NOMO-1 treated with dmso at 0.1 percent for 144 hours (cell line): ENCODE measurements at regions not wholly inside any gene's neighbourhood (a gene's known extent, or its start where the extent isn't known, plus 50 kb on each side); places are given as distances from the start of the nearest gene placed in this dataset.
"Not testable (repeated sequence)": the region's sequence is repeated elsewhere in the genome, so short reads cannot be mapped to it uniquely, and the experiment has no call there.

Experiments
- DNase-seq: peaks from one replicate; lab custom pipeline; 2025; ENCODE audit not compliant: unreplicated experiment; lab: John Stamatoyannopoulos, UW

DNA sequence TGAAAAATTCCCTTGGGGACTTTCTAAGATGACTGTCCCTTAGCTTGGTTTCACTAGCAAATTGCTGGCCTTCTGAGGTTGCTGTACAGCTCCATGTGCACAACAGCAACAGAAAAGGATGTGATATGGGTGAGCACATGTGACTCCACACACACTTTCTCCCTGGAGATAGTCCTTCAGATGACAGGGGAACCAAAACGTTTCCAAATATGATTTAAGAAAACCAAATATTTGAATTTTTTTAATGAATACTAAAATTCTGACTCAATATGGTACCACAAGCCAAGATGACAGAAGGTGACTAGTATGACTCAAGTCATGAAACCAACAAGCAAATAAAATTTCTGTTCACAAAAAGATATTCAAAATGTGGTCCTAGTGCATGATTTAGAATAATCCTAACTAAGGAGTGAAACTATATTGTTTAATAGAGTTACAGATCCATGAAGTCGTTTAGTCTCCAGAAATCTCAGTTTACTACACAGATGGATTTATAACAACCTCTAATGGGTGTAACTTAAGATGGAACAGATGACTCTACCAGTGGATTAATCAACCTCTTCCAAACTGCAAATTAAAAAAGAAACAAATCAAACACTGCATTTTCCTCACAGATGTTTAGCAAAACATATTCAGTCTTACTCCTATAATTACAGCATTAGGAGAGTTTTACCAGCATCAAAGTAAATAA is 144.8 kb upstream of the PIK3R1 start:
- DNase-seq = no peak

DNA sequence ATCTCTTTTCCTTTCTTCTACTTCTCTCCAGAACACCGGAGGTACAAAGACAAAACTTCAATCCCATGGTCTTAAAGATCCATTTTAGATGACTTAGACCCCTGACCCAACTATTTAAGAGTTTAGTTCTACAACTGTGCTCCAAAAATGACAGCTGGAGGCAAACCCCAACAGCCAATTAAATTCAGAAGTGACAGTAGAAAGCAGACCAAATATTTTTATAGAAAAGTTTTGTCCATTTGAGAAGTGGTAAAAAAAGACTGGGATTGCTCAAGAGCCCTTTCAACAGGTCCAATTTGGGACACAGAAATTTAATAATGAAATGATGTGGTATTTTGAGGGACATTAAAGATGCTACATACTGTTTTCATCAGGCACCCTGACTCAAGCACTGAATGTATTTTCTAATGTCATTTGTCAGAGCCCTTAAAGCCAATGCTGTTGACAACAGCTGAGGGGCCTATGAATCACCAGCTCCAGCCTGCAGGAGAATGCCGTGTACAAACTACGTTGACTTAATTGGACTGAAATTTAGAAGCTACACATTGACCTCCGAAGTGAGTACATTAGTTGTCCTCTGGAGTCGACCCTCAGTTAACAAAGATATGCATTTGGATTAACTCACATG is 147.5 kb upstream of the PIK3R1 start:
- no peak for DNase-seq

DNA sequence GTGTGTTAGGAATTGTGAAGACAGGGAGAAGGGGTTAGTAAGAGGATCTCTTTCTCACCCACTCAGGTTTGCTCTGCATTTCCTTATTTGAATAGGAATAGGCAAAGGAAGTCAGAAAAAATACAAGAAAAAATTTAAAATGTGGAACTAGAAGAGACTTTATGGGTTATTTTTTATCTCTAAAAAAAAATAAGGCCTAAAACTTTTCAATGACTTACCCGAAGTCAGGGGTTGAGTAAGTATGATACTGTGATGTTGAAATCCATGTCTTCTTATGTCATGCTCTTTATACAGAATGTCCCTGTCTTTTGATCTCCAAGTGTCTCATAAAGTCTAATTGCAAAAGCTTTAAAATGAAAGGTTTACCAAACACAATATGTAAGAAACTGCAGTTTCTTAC is 148.3 kb upstream of the PIK3R1 start:
- DNase-seq = no peak

GRCh38 chr5:68066277-68066955 is 149.1 kb upstream of the PIK3R1 start:
- no peak for DNase-seq

GRCh38 chr5:68065321-68065720 is 150.2 kb upstream of the PIK3R1 start:
- not testable (repeated sequence) for DNase-seq

DNA sequence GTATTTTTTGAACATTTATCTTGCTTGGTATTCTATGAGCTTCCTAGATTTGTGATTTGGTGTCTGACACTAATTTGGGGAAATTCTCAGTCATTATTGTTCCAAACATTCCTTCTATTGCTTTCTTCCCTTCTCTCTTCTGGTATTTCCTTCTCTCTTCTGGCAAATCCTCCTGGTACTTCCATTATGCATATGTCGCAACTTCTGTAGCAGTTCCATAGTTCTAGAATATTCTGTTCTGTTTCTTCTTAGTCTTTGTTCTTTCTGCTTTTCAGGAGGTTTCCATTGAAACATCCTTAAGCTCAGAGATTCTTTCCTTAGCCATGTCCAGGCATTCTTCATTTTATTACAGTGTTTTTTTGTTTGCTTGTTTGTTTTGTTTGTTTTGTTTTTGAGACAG is 155.2 kb upstream of the PIK3R1 start:
- no peak for DNase-seq

DNA sequence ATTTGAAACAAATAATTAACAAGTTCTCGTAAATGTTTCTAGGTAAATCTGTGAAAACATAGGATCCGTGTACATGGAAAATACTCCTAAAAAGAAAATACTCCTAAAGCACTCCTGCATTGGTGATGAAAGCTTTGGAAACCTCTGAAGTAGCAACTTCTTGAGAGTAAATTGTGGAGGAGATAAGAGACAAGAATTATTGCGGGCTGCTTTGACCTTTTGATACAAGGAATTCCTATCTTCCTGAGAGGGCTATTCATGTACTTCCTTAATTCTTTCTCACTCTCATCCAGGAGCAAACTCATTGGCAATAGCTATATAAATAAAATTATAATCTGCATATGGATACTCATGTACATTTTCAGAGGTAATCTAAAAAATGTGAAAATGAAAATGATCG is 158.4 kb upstream of the PIK3R1 start:
- no peak for DNase-seq

GRCh38 chr5:68055686-68056085 is 159.9 kb upstream of the PIK3R1 start:
- no peak for DNase-seq

DNA sequence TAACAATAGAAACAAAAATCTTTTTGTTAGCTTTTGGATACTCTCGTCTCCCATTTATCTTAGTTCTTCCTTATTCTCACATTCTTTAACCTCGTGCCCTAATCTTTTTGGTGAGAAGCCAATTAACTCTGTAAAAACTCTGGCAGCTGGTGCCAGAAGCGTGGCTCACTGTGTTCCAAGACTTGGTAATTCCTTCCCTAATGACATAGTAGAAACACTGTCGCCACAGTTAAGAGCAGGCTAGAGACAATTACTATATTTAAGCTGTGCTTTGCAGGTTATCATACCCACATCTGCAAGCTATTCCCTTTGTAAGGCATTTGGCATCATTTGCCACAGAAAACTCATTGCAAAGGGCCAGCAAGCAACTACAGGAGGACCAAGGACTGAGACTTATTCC is 160.9 kb upstream of the PIK3R1 start:
- DNase-seq = no peak

DNA sequence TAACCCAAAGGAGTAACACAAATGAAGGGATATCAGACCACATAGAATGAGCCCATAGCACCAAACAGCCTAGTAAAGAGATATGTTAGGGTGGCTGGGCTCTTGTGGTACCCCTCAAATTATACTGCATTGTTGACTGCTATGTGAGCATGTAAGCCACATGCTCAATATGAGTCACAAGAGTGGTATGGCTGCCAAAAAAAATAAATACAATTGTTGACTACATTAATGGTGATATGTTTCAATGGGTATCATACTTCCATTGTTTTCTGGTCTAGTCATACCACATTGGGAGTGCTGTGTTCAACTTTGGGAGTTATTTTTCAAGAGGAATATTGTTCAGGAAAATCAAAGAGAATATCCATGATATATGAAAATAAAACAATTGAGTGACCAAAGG is 162.4 kb upstream of the PIK3R1 start:
- DNase-seq = no peak

DNA sequence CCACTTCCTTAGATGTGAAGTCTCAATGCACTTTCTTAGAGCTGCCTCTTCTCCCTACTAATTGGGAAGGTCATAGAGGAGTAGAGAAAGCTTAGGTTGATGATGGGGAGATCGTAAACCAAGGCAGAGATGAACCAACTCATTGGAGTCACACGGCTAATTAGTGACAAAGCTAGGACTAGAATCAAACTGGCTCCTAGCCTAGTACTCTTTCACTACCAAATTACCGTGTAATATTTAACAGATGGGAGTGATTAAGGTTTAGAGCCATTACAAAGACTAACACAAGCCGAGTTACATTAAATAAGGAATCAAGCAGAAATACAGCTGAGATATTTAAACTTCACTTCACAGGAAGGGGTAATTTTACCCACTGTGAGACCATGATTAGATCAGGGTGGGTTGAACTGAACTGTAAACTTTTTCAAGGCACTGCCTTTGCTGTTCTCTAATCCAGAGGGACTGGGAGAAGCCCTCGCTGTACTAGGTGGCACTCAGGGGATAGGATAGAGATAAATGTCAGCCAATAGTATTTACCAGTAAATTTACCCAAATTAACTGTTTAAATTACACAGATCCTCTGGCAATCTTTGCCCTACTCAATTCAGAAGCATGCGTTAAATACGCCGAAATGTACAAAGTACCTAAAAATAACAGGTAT is 166.4 kb upstream of the PIK3R1 start:
- no peak for DNase-seq

DNA sequence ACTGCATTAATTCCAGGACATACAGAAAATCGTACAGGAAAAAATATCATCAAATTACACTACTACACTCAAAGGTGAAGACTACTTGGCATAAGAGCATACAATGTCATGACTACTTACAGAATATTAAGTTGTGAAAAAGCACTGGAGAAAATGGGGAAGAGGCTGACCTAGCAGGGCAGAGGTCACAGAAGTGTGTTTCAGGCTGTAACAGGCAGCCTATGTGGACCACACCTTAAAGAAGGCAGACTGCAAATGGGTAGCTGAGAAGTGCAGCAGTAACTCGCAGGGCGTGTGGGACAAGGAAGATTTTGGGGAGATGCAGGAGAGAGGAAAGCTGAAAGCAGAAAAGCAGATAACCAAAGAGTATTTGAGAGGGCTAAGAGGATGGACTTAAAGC is 167.0 kb upstream of the PIK3R1 start:
- DNase-seq = no peak

DNA sequence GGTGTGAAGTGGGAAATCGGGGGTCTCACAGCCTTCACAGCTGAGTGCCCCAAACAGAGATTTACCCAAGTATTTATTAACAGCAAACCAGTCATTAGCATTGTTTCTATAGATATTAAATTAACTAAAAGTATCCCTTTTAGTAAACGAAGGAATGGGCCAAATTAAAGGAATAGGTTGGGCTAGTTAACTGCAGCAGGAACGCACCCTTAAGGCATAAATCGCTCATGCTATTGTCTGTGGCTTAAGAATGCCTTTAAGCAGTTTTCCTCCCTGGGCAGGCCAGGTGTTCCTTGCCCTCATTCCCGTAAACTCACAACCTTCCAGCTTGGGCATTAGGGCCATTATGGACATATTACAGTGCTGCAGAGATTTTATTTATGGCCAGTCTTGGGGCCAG is 167.5 kb upstream of the PIK3R1 start:
- not testable (repeated sequence) for DNase-seq

DNA sequence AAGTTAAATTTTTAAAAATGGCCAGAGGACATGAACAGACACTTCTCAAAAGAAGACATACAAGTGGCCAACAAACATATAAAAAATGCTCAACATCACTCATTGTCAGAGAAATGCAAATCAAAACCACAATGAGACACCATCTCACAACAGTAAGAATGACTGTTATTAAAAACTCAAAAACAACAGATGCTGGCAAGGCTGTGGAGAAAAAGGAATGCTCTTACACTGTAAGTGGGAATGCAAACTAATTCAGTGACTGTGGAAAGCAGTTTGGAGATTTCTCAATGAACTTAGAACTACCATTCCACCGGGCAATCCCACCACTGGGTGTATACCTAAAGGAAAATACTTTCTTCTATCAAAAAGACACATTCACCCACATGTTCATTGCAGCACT is 168.5 kb upstream of the PIK3R1 start:
- DNase-seq = no peak

DNA sequence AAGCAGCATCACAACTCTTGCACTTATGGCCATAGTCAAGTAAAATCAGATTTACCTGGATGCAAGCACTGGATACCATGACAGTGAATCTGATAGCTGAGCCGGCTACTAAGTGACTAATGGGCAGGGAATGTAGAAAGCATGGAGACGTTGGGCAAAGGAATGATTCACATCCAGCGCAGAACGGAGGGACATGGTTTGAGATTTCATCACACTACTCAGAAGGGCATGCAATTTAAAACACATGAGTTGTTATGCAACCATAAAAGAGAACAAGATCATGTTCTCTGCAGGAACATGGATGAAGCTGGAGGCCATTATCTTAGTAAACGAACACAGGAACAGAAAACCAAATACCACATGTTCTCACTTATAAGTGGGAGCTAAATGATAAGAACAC is 169.1 kb upstream of the PIK3R1 start:
- peak; percentile 61 for DNase-seq

DNA sequence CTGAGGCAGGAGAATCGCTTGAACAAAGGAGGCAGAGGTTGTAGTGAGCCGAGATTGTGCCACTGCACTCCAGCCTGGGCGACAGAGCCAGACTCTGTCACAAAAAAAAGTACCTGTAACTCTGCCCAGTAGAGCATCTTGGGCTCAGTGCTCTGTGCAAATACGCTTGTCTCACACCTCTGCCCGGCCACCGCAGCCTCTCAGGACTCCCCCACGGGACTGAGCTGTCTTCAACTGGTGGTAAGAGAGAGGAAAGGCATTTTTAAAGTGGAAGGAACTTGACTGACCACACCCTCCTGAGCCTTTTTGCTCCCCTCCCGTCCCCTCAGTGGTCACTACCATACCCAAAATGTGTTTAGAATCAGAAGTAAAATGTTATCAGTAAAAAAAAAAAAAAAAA is 174.3 kb upstream of the PIK3R1 start:
- peak; percentile 36 for DNase-seq

DNA sequence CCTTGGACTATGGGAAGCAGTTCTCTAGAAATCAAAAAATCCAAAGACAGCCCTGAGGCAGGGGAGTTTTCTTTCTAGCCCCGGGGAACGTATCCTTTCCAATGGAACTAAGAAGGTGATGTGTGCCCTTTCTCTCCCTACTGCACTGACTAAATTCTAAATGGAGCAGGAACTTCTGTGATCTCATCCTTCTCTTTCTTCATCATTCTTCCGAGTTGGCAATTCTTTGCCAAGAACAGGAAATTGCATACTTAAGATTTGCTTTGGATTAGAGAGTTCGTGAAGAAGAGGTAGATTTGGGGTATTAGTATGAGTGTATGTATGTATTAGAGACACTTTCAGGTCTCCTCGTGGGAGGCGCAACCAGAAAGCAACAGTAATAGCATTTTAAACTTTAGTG is 178.0 kb upstream of the PIK3R1 start:
- no peak for DNase-seq

DNA sequence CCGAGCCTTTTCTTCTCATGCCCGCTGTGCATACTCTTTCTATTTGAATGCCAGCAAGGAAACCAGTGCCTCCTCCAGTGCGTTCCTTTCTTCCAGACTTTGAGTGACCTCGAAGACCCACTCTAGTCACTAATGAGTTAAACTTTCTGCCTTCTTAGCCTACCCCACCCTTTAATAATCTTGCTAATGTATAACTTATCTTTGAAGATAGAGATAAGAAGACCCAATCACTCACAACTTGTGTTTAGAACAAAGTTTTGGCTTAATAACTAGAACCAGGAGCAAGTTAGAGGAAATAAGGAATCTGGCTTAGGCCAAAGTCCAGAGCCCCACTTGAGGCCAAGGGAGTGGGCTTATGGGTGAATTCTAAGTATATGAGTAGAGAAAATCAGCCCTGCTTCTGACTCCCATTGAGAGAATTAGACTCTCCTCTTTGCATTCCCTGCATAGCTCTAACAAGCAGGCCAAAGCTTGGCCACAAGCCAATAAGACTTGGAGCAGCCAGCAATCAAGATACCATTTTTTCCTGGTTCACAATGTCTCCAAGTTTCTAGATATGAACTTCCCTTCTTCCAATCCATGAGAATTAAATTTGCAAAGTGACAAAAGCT is 181.5 kb upstream of the PIK3R1 start:
- no peak for DNase-seq

DNA sequence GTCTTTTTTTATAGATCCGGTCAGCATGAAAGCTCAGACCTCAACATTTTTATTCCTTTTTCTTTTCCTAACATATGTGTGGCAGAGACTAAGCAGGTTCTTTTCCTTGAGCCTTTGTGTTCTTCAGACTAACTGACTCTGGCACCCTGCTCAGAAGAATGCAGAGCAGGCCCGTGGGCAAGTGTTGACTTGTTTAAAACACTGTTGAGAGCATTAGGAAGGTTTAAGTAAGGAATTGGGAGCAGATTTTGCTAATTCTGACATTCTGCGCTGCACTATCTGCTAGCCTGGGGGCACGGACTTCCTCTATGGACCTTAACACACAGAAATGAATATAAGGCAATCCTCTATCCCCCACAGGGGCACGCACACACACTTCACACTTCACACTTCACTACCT is 182.5 kb upstream of the PIK3R1 start:
- no peak for DNase-seq

DNA sequence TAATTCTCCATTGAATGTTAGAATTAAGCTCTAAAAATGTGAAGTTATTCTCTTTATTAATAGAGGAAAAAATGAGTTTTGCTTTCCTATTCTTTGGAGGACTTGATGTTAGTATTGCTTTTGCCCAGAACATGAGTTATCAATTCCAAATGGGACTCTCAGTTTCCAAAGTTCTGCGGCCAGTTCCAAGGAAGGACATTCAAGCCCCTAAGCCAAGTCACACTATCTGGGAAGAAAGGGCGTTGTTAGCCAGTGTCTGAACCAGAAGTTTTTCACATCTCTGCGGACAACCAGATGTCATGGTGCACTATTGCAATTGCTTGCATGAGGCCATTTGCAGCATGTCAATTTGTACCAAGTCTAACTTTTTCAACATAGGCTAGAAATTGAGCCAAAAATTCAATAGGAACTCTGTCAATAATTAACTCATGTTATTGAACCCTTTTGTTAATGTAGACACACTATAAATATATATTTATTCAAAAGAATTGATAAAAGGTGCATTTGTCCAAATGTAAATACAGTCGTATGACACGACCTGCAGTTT is 183.3 kb upstream of the PIK3R1 start:
- DNase-seq = no peak

DNA sequence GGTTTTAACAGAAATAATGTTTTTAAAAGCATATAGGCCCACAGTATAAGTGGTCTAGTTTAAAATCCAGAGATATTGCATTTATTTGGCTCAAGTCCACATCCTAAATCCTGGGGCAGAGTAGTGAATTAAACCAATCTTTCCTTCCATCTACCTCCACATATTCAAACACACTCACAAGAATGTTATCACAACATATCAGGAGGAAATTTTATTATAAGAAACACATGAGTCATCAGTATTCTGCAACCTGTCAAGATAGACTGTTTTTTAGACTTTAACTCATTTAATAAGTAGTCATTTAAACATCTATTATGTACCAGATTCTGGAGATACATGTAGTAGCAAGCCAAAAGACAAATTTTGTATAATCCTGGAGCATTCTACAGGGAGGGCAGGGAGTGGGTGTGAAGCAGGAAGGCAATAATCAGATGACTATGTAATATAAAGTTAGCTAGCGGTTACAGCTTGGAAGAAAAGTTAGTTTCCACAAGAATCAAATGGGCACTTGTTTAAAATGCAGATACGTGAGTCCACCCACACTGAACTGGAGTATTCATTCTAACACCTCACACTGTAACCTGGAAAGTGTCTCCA is 187.3 kb upstream of the PIK3R1 start:
- no peak for DNase-seq
